ENCODE measurements at regions not wholly inside any gene's neighbourhood (a gene's known extent, or its start where the extent isn't known, plus 50 kb on each side); places are given as distances from the start of the nearest gene placed in this dataset.

- H3K9me3 ChIP-seq (ENCODE audit: control insufficient read depth in 1 of 2, insufficient read depth in 1 of 2, low read depth in 1 of 2, low read length in 2 of 2): peaks cover 0 to 6% of the 10 kb centered on the region in 2 experiments; a peak in 1 of 4 replicates
- DNase-seq (ENCODE audit: low read depth, low spot score) (no peak), ATAC-seq (no peak)
- RAD21 ChIA-PET (ENCODE audit: low non-redundant PET in 1 of 2, low total read pairs in 2 of 2, uncharacterized antibody in 2 of 2, unreplicated experiment in 2 of 2): no interaction called here
- H3K27me3 ChIP-seq (ENCODE audit: insufficient read depth, low read length): peaks cover 12% of the 10 kb centered on the region; the same call in 1 of the 2 replicates
- H3K4me1 ChIP-seq (ENCODE audit: control insufficient read depth in 1 of 2, insufficient read depth in 2 of 2, low read length in 2 of 2): peaks cover 0 to 9% of the 10 kb centered on the region in 2 experiments; a peak in 2 of 4 replicates
- H4K20me1 ChIP-seq (ENCODE audit: insufficient read depth): no peaks in the 10 kb centered on the region
- no peak overlapping the region for H3K9ac ChIP-seq (ENCODE audit: low read length)
- no TSS peak for BruUV-seq (replicated peaks)
- H3K36me3 ChIP-seq (ENCODE audit: control insufficient read depth in 1 of 2, insufficient read depth in 2 of 2, low read length in 2 of 2): no peaks in the 10 kb centered on the region
- H3K4me3 ChIP-seq (replicated peaks in 1 of 2; ENCODE audit: low read depth in 1 of 2, low read length in 2 of 2): no peak overlapping the region
- H3K79me2 ChIP-seq (ENCODE audit: insufficient read depth, low read length): no peaks in the 10 kb centered on the region
- TF ChIP-seq POLR2AphosphoS5 (IDR thresholded peaks at IDR 0.05; ENCODE audit: low read depth, low read length) (no peak), ELF1 (IDR thresholded peaks at IDR 0.05; ENCODE audit: borderline replicate concordance, low read depth) (no peak), REST (IDR thresholded peaks at IDR 0.05; ENCODE audit: low read depth) (no peak), SIN3A (IDR thresholded peaks at IDR 0.05; ENCODE audit: low read depth) (no peak), EZH2phosphoT487 (IDR thresholded peaks at IDR 0.05; ENCODE audit: borderline replicate concordance) (no peak), ATF3 (IDR thresholded peaks at IDR 0.05) (no peak), FOSL1 (IDR thresholded peaks at IDR 0.05; ENCODE audit: low read depth) (no peak)
- CTCF ChIA-PET: no interaction called here
- no peak overlapping the region for H3K27ac ChIP-seq (ENCODE audit: low read depth, low read length)
- intact Hi-C loops (cut with micrococcal nuclease): no loop called here
- H2AFZ ChIP-seq (ENCODE audit: low read depth, low read length, poor library complexity, severe bottlenecking): no peak overlapping the region
- H3K9me2 ChIP-seq (ENCODE audit: insufficient read depth): no peaks in the 10 kb centered on the region
- POLR2A ChIA-PET: no interaction called here
- no peak overlapping the region for H3K4me2 ChIP-seq (ENCODE audit: low read length)
Measured at GRCh38 chr22:49186762-49187161, 640.9 kb downstream of the BRD1 start.
